Ishikawa (cell line): ENCODE measurements at regions not wholly inside any gene's neighbourhood (a gene's known extent, or its start where the extent isn't known, plus 50 kb on each side); places are given as distances from the start of the nearest gene placed in this dataset.

Source experiments
- CREB1 ChIP-seq: IDR thresholded peaks from 2 replicates; pipeline ENCODE4 v1.6.1; 2012; ENCODE audit warnings: low read depth
- EGR1 ChIP-seq: IDR thresholded peaks from 2 replicates; pipeline ENCODE4 v1.6.1; 2012
- FOXM1 ChIP-seq: IDR thresholded peaks from 2 replicates; pipeline ENCODE4 v1.6.1; 2012; ENCODE audit warnings: low read depth, borderline replicate concordance
- RAD21 ChIP-seq: IDR thresholded peaks from 2 replicates; pipeline ENCODE4 v1.6.1; 2012; ENCODE audit warnings: low read depth
- REST ChIP-seq: IDR thresholded peaks from 2 replicates; pipeline ENCODE4 v1.6.1; 2012; ENCODE audit warnings: low read depth, mild to moderate bottlenecking
- TAF1 ChIP-seq: IDR thresholded peaks from 2 replicates; pipeline ENCODE4 v1.6.1; 2012; ENCODE audit warnings: low read depth, mild to moderate bottlenecking
- TCF12 ChIP-seq: IDR thresholded peaks from 2 replicates; pipeline ENCODE4 v1.6.1; 2012; ENCODE audit warnings: low read depth
- YY1 ChIP-seq: IDR thresholded peaks from 2 replicates; pipeline ENCODE4 v1.6.1; 2012; ENCODE audit warnings: low read depth

- TF ChIP-seq TAF1 (no peak), CREB1 (no peak), REST (no peak), TCF12 (no peak), YY1 (no peak), EGR1 (no peak), FOXM1 (no peak), RAD21 (no peak)
Measured at GRCh38 chr2:37788602-37789209, 117.3 kb upstream of the CDC42EP3 start.
